Esophagus muscularis mucosa (tissue), 4 donors: ENCODE measurements at regions not wholly inside any gene's neighbourhood (a gene's known extent, or its start where the extent isn't known, plus 50 kb on each side); places are given as distances from the start of the nearest gene placed in this dataset.

ENCODE experiments used
- DNase-seq: peaks from one replicate; pipeline ENCODE4 v3.0.0-alpha.2; 2017; ENCODE audit errors: extremely low spot score
- H3K27ac ChIP-seq, 4 donors: fragments of 200-600 bp; sonication (generic); replicated peaks in 1 of 4; 1 replicate in 3 of 4; 2 replicates in 1 of 4; pipeline ENCODE4 v1.5.1; 2016 to 2019; ENCODE audit warnings: mild to moderate bottlenecking in 1 of 4
- H3K27me3 ChIP-seq, 4 donors: fragments of 200-600 bp; sonication (generic); one replicate each; pipeline versions ENCODE4 v1.5.1 to v1.6.0; 2016 to 2019
- H3K36me3 ChIP-seq, 4 donors: fragments of 200-600 bp; sonication (generic); one replicate each; pipeline ENCODE4 v1.5.1; 2016 to 2019
- H3K4me1 ChIP-seq, 4 donors: fragments of 200-600 bp; sonication (generic); one replicate each; pipeline ENCODE4 v1.5.1; 2016 to 2019
- H3K4me3 ChIP-seq, 4 donors: fragments of 200-600 bp; sonication (generic); 1 replicate in 2 of 4; 2 replicates in 2 of 4; pipeline ENCODE4 v1.5.1; 2016 to 2019; ENCODE audit warnings: mild to moderate bottlenecking in 4 of 4, moderate library complexity in 1 of 4
- H3K9me3 ChIP-seq, 4 donors: fragments of 200-600 bp; sonication (generic); 1 replicate in 3 of 4; 2 replicates in 1 of 4; pipeline ENCODE4 v1.5.1; 2016 to 2019
- CTCF ChIP-seq, 3 experiments: fragments of 200-600 bp in 2 of 3; fragments of 450-650 bp in 1 of 3; sonication (generic) in 2 of 3; IDR thresholded peaks; one replicate each; pipeline ENCODE4 v1.5.1; 2017 to 2019; ENCODE audit warnings: antibody characterized with exemption in 3 of 3, mild to moderate bottlenecking in 2 of 3, moderate library complexity in 1 of 3
- EP300 ChIP-seq: sonication (generic); formaldehyde crosslinking; IDR thresholded peaks from one replicate; pipeline ENCODE4 v1.6.1; 2017; ENCODE audit warnings: antibody characterized with exemption
- POLR2A ChIP-seq: fragments of 450-650 bp; IDR thresholded peaks from one replicate; pipeline ENCODE4 v1.6.1; 2017; ENCODE audit warnings: antibody characterized with exemption, moderate library complexity, mild to moderate bottlenecking, low read depth
- POLR2AphosphoS5 ChIP-seq, 2 donors: sonication (generic); formaldehyde crosslinking; IDR thresholded peaks; one replicate each; pipeline ENCODE4 v1.6.1; 2017; ENCODE audit warnings: antibody characterized with exemption in 2 of 2
- whole genome bisulfite sequencing: methylation state at CpG from one replicate; pipeline ENCODE4 v1.1.5; 2018; 5-methylcytosine and 5-hydroxymethylcytosine counted together
- intact Hi-C: fragments of 100-400 bp; cut with DNase I; formaldehyde crosslinking; loops from one replicate; pipeline ENCODE4 v1.15.1; 2023

GRCh38 chr2:51693640-51694039 is 661.7 kb upstream of the NRXN1 start:
- Histone ChIP-seq H3K4me3 (no peak overlapping the region), H3K27ac (no peak overlapping the region), H3K36me3 (no peaks in the 10 kb centered on the region), H3K27me3 (no peaks in the 10 kb centered on the region), H3K9me3 (no peaks in the 10 kb centered on the region), H3K4me1 (no peaks in the 10 kb centered on the region)
- intact Hi-C loops, result no loop called here
- TF ChIP-seq EP300 (no peak), POLR2A (no peak), CTCF (IDR thresholded peaks at IDR 0.05) (no peak), POLR2AphosphoS5 (IDR thresholded peaks at IDR 0.05) (no peak)
- DNase-seq, result no peak
- 72% methylated on average over 1 of the region's 1 CpG for WGBS

GRCh38 chr2:51681854-51682253 is 649.9 kb upstream of the NRXN1 start:
- Histone ChIP-seq H3K27me3 (no peaks in the 10 kb centered on the region), H3K36me3 (no peaks in the 10 kb centered on the region), H3K4me3 (no peak overlapping the region), H3K9me3 (peaks cover 0 to 5% (median under 1%) of the 10 kb centered on the region in 4 donors), H3K4me1 (no peaks in the 10 kb centered on the region), H3K27ac (no peak overlapping the region)
- 92% methylated on average over 2 of the region's 2 CpGs for WGBS
- intact Hi-C loops, result no loop called here
- no peak for DNase-seq
- TF ChIP-seq CTCF (IDR thresholded peaks at IDR 0.05), result no peak
- no peak for TF ChIP-seq POLR2AphosphoS5 (IDR thresholded peaks at IDR 0.05)
- TF ChIP-seq POLR2A, result no peak
- no peak for TF ChIP-seq EP300

- no peak for DNase-seq
- intact Hi-C loops, result no loop called here
- H3K4me3 ChIP-seq, result no peak overlapping the region
These were observed 641.7 kb upstream of the NRXN1 start for GRCh38 chr2:51673628-51674027.

GRCh38 chr2:51667679-51668078 is 635.7 kb upstream of the NRXN1 start:
- intact Hi-C loops, result no loop called here
- Histone ChIP-seq H3K27ac (no peak overlapping the region), H3K27me3 (no peaks in the 10 kb centered on the region), H3K9me3 (no peaks in the 10 kb centered on the region), H3K36me3 (no peaks in the 10 kb centered on the region), H3K4me3 (no peak overlapping the region), H3K4me1 (no peaks in the 10 kb centered on the region)
- TF ChIP-seq POLR2AphosphoS5 (IDR thresholded peaks at IDR 0.05), result no peak
- TF ChIP-seq POLR2A, result no peak
- TF ChIP-seq EP300, result no peak
- no peak for TF ChIP-seq CTCF (IDR thresholded peaks at IDR 0.05)
- WGBS, result 38% methylated on average over 1 of the region's 1 CpG
- DNase-seq, result no peak

More at GRCh38 chr2:51673628-51674027, 641.7 kb upstream of the NRXN1 start:
- no peaks in the 10 kb centered on the region for H3K9me3 ChIP-seq
- H3K27me3 ChIP-seq, result no peaks in the 10 kb centered on the region
- no peaks in the 10 kb centered on the region for H3K4me1 ChIP-seq
- WGBS, result 72% methylated on average over 2 of the region's 2 CpGs
- TF ChIP-seq POLR2AphosphoS5 (IDR thresholded peaks at IDR 0.05), result no peak
- no peak for TF ChIP-seq CTCF (IDR thresholded peaks at IDR 0.05)
- TF ChIP-seq EP300, result no peak
- TF ChIP-seq POLR2A, result no peak
- H3K27ac ChIP-seq, result no peak overlapping the region
- no peaks in the 10 kb centered on the region for H3K36me3 ChIP-seq

GRCh38 chr2:51662187-51662586 is 630.3 kb upstream of the NRXN1 start:
- H3K27me3 ChIP-seq, result no peaks in the 10 kb centered on the region
- no peaks in the 10 kb centered on the region for H3K4me1 ChIP-seq
- H3K27ac ChIP-seq, result no peak overlapping the region
- no peak overlapping the region for H3K4me3 ChIP-seq
- H3K36me3 ChIP-seq, result no peaks in the 10 kb centered on the region
- no peaks in the 10 kb centered on the region for H3K9me3 ChIP-seq
- DNase-seq, result no peak
- WGBS, result 59% methylated on average over 5 of the region's 5 CpGs
- TF ChIP-seq CTCF (IDR thresholded peaks at IDR 0.05) (no peak), POLR2A (no peak), POLR2AphosphoS5 (IDR thresholded peaks at IDR 0.05) (no peak), EP300 (no peak)
- intact Hi-C loops, result no loop called here
